MM.1S (cell line): ENCODE measurements at regions not wholly inside any gene's neighbourhood (a gene's known extent, or its start where the extent isn't known, plus 50 kb on each side); places are given as distances from the start of the nearest gene placed in this dataset.

Experiments used
- DNase-seq: peaks from one replicate; pipeline ENCODE4 v3.0.0-alpha.2; 2015
- H2AFZ ChIP-seq: fragments of 300-600 bp; sonication (generic); 2 replicates; pipeline ENCODE4 v1.6.0; 2016; ENCODE audit warnings: antibody characterized with exemption, low read length
- H3F3A ChIP-seq: fragments of 300-600 bp; sonication (generic); 2 replicates; pipeline ENCODE4 v1.6.1; 2016; ENCODE audit warnings: mild to moderate bottlenecking, antibody characterized with exemption, low read length, moderate library complexity, mixed read lengths; ENCODE audit not compliant: insufficient read depth
- H3K27ac ChIP-seq: fragments of 300-600 bp; sonication (generic); 2 replicates; pipeline ENCODE4 v1.5.1; 2016; ENCODE audit warnings: mild to moderate bottlenecking, low read length
- H3K27me3 ChIP-seq: fragments of 300-600 bp; sonication (generic); replicated peaks from 2 replicates; pipeline ENCODE4 v1.6.0; 2016; ENCODE audit warnings: low read length; ENCODE audit not compliant: insufficient read depth
- H3K36me3 ChIP-seq: fragments of 300-600 bp; sonication (generic); replicated peaks from 2 replicates; pipeline ENCODE4 v1.6.1; 2016; ENCODE audit warnings: mild to moderate bottlenecking, low read length, mixed read lengths; ENCODE audit not compliant: insufficient read depth
- H3K4me1 ChIP-seq: fragments of 300-600 bp; sonication (generic); 2 replicates; pipeline ENCODE4 v1.6.1; 2016; ENCODE audit warnings: low read length, mixed read lengths
- H3K4me2 ChIP-seq: fragments of 300-600 bp; sonication (generic); 2 replicates; pipeline ENCODE4 v1.6.0; 2016; ENCODE audit warnings: low read depth, low read length
- H3K4me3 ChIP-seq: fragments of 300-600 bp; sonication (generic); 2 replicates; pipeline ENCODE4 v1.5.1; 2016; ENCODE audit warnings: low read length, mixed read lengths
- H3K79me2 ChIP-seq: fragments of 300-600 bp; sonication (generic); 2 replicates; pipeline ENCODE4 v1.6.1; 2016; ENCODE audit warnings: mixed run types, low read length, mixed read lengths
- H3K9ac ChIP-seq: fragments of 300-600 bp; sonication (generic); 2 replicates; pipeline ENCODE4 v1.6.1; 2016; ENCODE audit warnings: low read length, mixed read lengths
- H3K9me2 ChIP-seq: fragments of 300-600 bp; sonication (generic); replicated peaks from 2 replicates; pipeline ENCODE4 v1.6.1; 2016; ENCODE audit warnings: mild to moderate bottlenecking, low read length, mixed read lengths; ENCODE audit not compliant: insufficient read depth
- H3K9me3 ChIP-seq: fragments of 300-600 bp; sonication (generic); replicated peaks from 2 replicates; pipeline ENCODE4 v1.6.1; 2016; ENCODE audit warnings: mild to moderate bottlenecking, low read length, mixed read lengths; ENCODE audit not compliant: insufficient read depth
- H4K20me1 ChIP-seq: fragments of 300-600 bp; sonication (generic); 2 replicates; pipeline ENCODE4 v1.6.1; 2016; ENCODE audit warnings: mild to moderate bottlenecking, low read length, moderate library complexity, mixed read lengths; ENCODE audit not compliant: insufficient read depth
- EZH2 ChIP-seq: fragments of 300-600 bp; sonication (generic); optimal IDR thresholded peaks from 2 replicates; pipeline ENCODE3; 2017; ENCODE audit warnings: low read depth, mild to moderate bottlenecking, antibody characterized with exemption, low read length, mixed read lengths
- EZH2phosphoT487 ChIP-seq: fragments of 300-600 bp; sonication (generic); IDR thresholded peaks from 2 replicates; pipeline ENCODE4 v1.6.1; 2018; ENCODE audit warnings: antibody characterized with exemption, low read length
- TF ChIP-seq, protein P1 (sequence below): fragments of 300-600 bp; sonication (generic); IDR thresholded peaks from 2 replicates; pipeline ENCODE4 v1.5.1; 2016; ENCODE audit warnings: antibody characterized with exemption, low read length, mixed read lengths

DNA sequence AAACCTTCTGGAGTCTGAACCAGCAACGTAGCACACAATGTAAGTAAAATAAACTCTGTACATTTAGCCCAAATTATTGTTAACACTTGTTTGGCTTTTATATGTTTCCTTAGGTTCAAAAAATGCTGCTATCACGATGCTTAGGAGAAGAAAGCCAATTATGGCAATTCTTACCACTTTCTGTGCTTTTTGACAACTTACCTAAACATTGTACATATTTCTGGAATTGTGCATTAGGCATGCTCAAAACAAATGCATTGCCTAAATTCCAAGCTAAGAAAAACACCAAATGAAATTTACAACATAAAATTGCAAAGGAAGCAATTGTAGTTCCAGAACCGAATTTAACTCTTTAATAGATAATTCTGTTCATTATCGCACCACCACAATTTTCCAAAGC, 585.6 kb upstream of the DSEL start:
- DNase-seq, result no peak

DNA sequence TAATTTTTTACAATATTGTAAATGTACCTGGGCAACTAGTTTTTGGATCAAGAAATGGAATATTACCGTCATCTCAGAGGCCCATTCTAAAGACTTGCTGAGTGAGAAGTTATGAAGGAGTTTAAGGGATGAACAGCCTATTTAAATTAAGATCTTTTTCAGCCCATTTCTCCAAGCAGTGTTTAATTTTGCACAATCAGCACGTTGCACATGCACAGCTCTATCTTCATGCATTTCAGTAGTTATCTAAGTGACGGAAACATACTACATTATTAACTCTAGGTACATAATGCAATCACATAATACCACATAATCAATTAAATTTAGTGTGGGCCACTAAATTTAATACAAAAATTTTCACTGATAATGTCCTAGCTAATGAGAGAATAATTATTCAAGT, 582.1 kb upstream of the DSEL start:
- Histone ChIP-seq H3K9me2 (no peaks in the 10 kb centered on the region), H3K79me2 (no peaks in the 10 kb centered on the region), H3K4me3 (no peak overlapping the region), H3K27me3 (no peaks in the 10 kb centered on the region), H3K9ac (no peak overlapping the region), H3K9me3 (no peaks in the 10 kb centered on the region), H3K4me2 (no peak overlapping the region), H2AFZ (no peak overlapping the region), H3K4me1 (no peaks in the 10 kb centered on the region), H4K20me1 (no peaks in the 10 kb centered on the region), H3F3A (no peaks in the 10 kb centered on the region), H3K27ac (no peak overlapping the region), H3K36me3 (no peaks in the 10 kb centered on the region)
- TF ChIP-seq EZH2phosphoT487 (no peak), EZH2 (no peak)
- DNase-seq, result no peak

More for the DNA sequence above, 585.6 kb upstream of the DSEL start:
- Histone ChIP-seq H2AFZ (no peak overlapping the region), H3K9me3 (no peaks in the 10 kb centered on the region), H3K9me2 (no peaks in the 10 kb centered on the region), H3K4me2 (no peak overlapping the region), H3F3A (no peaks in the 10 kb centered on the region), H3K4me3 (no peak overlapping the region), H3K27ac (no peak overlapping the region), H3K27me3 (no peaks in the 10 kb centered on the region), H3K36me3 (no peaks in the 10 kb centered on the region), H3K4me1 (no peaks in the 10 kb centered on the region), H3K79me2 (no peaks in the 10 kb centered on the region), H3K9ac (no peak overlapping the region), H4K20me1 (no peaks in the 10 kb centered on the region)
- TF ChIP-seq EZH2phosphoT487 (no peak), EZH2 (no peak)
- TF ChIP-seq, protein P1, sequence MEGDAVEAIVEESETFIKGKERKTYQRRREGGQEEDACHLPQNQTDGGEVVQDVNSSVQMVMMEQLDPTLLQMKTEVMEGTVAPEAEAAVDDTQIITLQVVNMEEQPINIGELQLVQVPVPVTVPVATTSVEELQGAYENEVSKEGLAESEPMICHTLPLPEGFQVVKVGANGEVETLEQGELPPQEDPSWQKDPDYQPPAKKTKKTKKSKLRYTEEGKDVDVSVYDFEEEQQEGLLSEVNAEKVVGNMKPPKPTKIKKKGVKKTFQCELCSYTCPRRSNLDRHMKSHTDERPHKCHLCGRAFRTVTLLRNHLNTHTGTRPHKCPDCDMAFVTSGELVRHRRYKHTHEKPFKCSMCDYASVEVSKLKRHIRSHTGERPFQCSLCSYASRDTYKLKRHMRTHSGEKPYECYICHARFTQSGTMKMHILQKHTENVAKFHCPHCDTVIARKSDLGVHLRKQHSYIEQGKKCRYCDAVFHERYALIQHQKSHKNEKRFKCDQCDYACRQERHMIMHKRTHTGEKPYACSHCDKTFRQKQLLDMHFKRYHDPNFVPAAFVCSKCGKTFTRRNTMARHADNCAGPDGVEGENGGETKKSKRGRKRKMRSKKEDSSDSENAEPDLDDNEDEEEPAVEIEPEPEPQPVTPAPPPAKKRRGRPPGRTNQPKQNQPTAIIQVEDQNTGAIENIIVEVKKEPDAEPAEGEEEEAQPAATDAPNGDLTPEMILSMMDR, result no peak

DNA sequence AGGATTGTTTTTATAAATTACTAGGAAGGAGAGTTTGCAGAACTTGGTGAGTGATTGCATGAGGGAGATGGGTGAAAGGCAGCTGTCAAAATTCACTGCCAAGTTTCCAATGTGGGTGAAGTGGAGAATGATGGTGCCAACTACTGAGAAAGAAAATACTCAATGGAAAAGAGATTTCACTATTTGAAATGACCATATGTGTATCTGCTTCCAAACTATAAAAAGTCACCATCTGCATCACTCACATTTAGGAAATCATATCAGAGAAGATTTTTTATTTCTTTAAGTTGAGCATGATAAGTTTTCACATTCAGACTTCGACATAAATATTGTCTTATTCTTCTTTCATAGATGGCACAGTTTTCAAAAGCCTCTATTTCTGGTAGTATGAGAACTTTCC, 570.0 kb upstream of the DSEL start:
- H3K4me1 ChIP-seq, result peaks cover 3% of the 10 kb centered on the region; the same call in 1 of the 2 replicates
- H3K79me2 ChIP-seq, result no peaks in the 10 kb centered on the region
- no peak for TF ChIP-seq EZH2
- TF ChIP-seq EZH2phosphoT487, result no peak
- TF ChIP-seq, protein P1, result no peak
- no peak overlapping the region for H3K27ac ChIP-seq
- H3K9ac ChIP-seq, result no peak overlapping the region
- no peak overlapping the region for H3K4me3 ChIP-seq
- H3K36me3 ChIP-seq, result no peaks in the 10 kb centered on the region
- no peaks in the 10 kb centered on the region for H3K9me2 ChIP-seq
- H3K27me3 ChIP-seq, result no peaks in the 10 kb centered on the region
- H4K20me1 ChIP-seq, result no peaks in the 10 kb centered on the region
- H2AFZ ChIP-seq, result no peak overlapping the region
- H3K9me3 ChIP-seq, result no peaks in the 10 kb centered on the region
- no peak overlapping the region for H3K4me2 ChIP-seq
- H3F3A ChIP-seq, result no peaks in the 10 kb centered on the region
- DNase-seq, result no peak

DNA sequence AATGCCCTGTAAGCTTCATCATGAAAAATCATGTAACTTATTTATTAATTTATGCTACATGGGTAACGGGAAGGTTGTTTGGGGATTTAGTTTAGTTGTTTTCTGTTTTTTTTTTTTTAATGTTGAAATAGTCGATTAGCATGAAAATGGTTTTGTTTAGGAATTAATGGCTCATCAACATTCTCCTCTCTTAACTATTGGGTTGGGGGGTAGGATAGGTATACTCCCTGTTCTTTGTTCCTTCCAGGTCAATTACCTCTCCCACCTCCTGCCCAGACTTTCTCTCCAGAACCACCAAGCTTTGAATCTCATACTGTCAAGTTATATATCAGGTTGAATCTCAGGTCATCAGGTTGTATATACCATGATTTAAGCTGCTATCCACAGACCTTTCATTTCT, 568.7 kb upstream of the DSEL start:
- Histone ChIP-seq H3K4me2 (no peak overlapping the region), H3K9me2 (no peaks in the 10 kb centered on the region)

More for the DNA sequence above, 568.7 kb upstream of the DSEL start:
- H3K4me3 ChIP-seq, result no peak overlapping the region
- H3K4me1 ChIP-seq, result peaks cover 3% of the 10 kb centered on the region; the same call in 1 of the 2 replicates
- no peak for TF ChIP-seq EZH2phosphoT487
- H3K9me3 ChIP-seq, result no peaks in the 10 kb centered on the region
- H2AFZ ChIP-seq, result no peak overlapping the region
- no peaks in the 10 kb centered on the region for H3K27me3 ChIP-seq
- H3F3A ChIP-seq, result no peaks in the 10 kb centered on the region
- H3K9ac ChIP-seq, result no peak overlapping the region
- H4K20me1 ChIP-seq, result no peaks in the 10 kb centered on the region
- H3K79me2 ChIP-seq, result no peaks in the 10 kb centered on the region
- H3K27ac ChIP-seq, result no peak overlapping the region
- DNase-seq, result no peak
- no peaks in the 10 kb centered on the region for H3K36me3 ChIP-seq
